CD14-positive monocyte (primary cell): ENCODE measurements at regions not wholly inside any gene's neighbourhood (a gene's known extent, or its start where the extent isn't known, plus 50 kb on each side); places are given as distances from the start of the nearest gene placed in this dataset.

Experiments
- DNase-seq, 3 donors: peaks; one replicate each; pipeline ENCODE4 v3.0.0-alpha.2; 2011 to 2022
- H2AFZ ChIP-seq: 2 replicates; pipeline ENCODE4 v1.6.0; 2012; ENCODE audit warnings: mild to moderate bottlenecking, low read depth, low read length, inconsistent platforms; ENCODE audit not compliant: insufficient read depth, poor library complexity, severe bottlenecking
- H3K27ac ChIP-seq, 2 donors: 1 replicate in 1 of 2; 2 replicates in 1 of 2; pipeline ENCODE4 v1.5.1; 2012 to 2013; ENCODE audit warnings: low read length in 2 of 2, control low read depth in 1 of 2, inconsistent platforms in 1 of 2, low read depth in 1 of 2, mild to moderate bottlenecking in 1 of 2
- H3K27me3 ChIP-seq, 2 donors: one replicate each; pipeline versions ENCODE4 v1.6.0 to v1.6.1; 2011 to 2013; ENCODE audit warnings: low read length in 2 of 2; ENCODE audit not compliant: control insufficient read depth in 2 of 2, insufficient read depth in 2 of 2
- H3K36me3 ChIP-seq, 2 donors: replicated peaks in 1 of 2; 1 replicate in 1 of 2; 2 replicates in 1 of 2; pipeline versions ENCODE4 v1.5.1 to v1.6.1; 2012 to 2013; ENCODE audit warnings: low read length in 2 of 2, control low read depth in 1 of 2, inconsistent platforms in 1 of 2, mild to moderate bottlenecking in 1 of 2; ENCODE audit not compliant: insufficient read depth in 2 of 2, control insufficient read depth in 1 of 2
- H3K4me1 ChIP-seq, 2 donors: 1 replicate in 1 of 2; 2 replicates in 1 of 2; pipeline versions ENCODE4 v1.5.1 to v1.6.1; 2012 to 2013; ENCODE audit warnings: low read length in 2 of 2, control low read depth in 1 of 2, inconsistent platforms in 1 of 2, mild to moderate bottlenecking in 1 of 2, moderate library complexity in 1 of 2; ENCODE audit not compliant: insufficient read depth in 2 of 2, control insufficient read depth in 1 of 2
- H3K4me2 ChIP-seq: replicated peaks from 2 replicates; pipeline ENCODE3; 2012; ENCODE audit warnings: low read length, moderate library complexity, mild to moderate bottlenecking; ENCODE audit not compliant: poor library complexity, severe bottlenecking; ENCODE audit errors: extremely low read depth
- H3K4me3 ChIP-seq, 3 experiments: fragments of 200-600 bp in 1 of 3; sonication (generic) in 1 of 3; replicated peaks in 1 of 3; 1 replicate in 2 of 3; 2 replicates in 1 of 3; pipeline ENCODE4 v1.5.1; 2011 to 2013; ENCODE audit warnings: low read length in 3 of 3, mild to moderate bottlenecking in 3 of 3, control low read depth in 2 of 3, low read depth in 2 of 3, inconsistent platforms in 1 of 3, moderate library complexity in 1 of 3
- H3K79me2 ChIP-seq: 2 replicates; pipeline ENCODE4 v1.6.0; 2012; ENCODE audit warnings: mild to moderate bottlenecking, control low read depth, inconsistent platforms, low read length, moderate library complexity; ENCODE audit not compliant: insufficient read depth
- H3K9ac ChIP-seq: 2 replicates; pipeline ENCODE4 v1.6.0; 2017; ENCODE audit warnings: low read length, mild to moderate bottlenecking; ENCODE audit not compliant: insufficient read depth, poor library complexity, severe bottlenecking
- H3K9me3 ChIP-seq, 2 donors: replicated peaks in 1 of 2; 1 replicate in 1 of 2; 2 replicates in 1 of 2; pipeline versions ENCODE4 v1.5.1 to v1.6.1; 2012 to 2013; ENCODE audit warnings: low read length in 2 of 2, control low read depth in 1 of 2; ENCODE audit not compliant: control insufficient read depth in 1 of 2, insufficient read depth in 1 of 2
- H4K20me1 ChIP-seq: 2 replicates; pipeline ENCODE4 v1.6.0; 2012; ENCODE audit warnings: mild to moderate bottlenecking, low read length, control low read depth, moderate library complexity; ENCODE audit not compliant: insufficient read depth
- H3K27ac Mint-ChIP-seq, 7 donors: one replicate each; pipeline ENCODE4 v1.8.0; 2020; ENCODE audit warnings: mild to moderate bottlenecking in 7 of 7, mixed read lengths in 7 of 7, moderate library complexity in 6 of 7, inconsistent platforms in 2 of 7
- H3K27me3 Mint-ChIP-seq, 3 donors: one replicate each; pipeline ENCODE4 v1.8.0; 2021 to 2022; ENCODE audit warnings: low read depth in 3 of 3, mild to moderate bottlenecking in 3 of 3, mixed read lengths in 3 of 3, moderate library complexity in 3 of 3, inconsistent platforms in 1 of 3
- H3K36me3 Mint-ChIP-seq, 2 donors: one replicate each; pipeline ENCODE4 v1.8.0; 2020; ENCODE audit warnings: mixed read lengths in 2 of 2, inconsistent platforms in 1 of 2, mild to moderate bottlenecking in 1 of 2
- H3K4me1 Mint-ChIP-seq: one replicate; pipeline ENCODE4 v1.8.0; 2020; ENCODE audit warnings: mild to moderate bottlenecking, mixed read lengths
- H3K4me3 Mint-ChIP-seq, 2 donors: one replicate each; pipeline ENCODE4 v1.8.0; 2020; ENCODE audit warnings: mild to moderate bottlenecking in 2 of 2, mixed read lengths in 2 of 2, moderate library complexity in 1 of 2
- H3K9me3 Mint-ChIP-seq, 7 donors: one replicate each; pipeline ENCODE4 v1.8.0; 2020 to 2022; ENCODE audit warnings: mixed read lengths in 7 of 7, mild to moderate bottlenecking in 6 of 7, moderate library complexity in 6 of 7, inconsistent platforms in 2 of 7
- CTCF ChIP-seq: fragments of 200-600 bp; IDR thresholded peaks from one replicate; pipeline ENCODE4 v1.8.0; 2022; ENCODE audit warnings: antibody characterized with exemption, mild to moderate bottlenecking
- WGBS: methylation state at CpG from one replicate; pipeline ENCODE4 v1.1.5; 2013; ENCODE audit warnings: missing lambda C conversion rate; ENCODE audit not compliant: insufficient coverage; 5-methylcytosine and 5-hydroxymethylcytosine counted together
- intact Hi-C, 2 donors: fragments of 100-400 bp; cut with micrococcal nuclease; formaldehyde crosslinking; loops; one replicate each; pipeline versions ENCODE4 v1.15.0 to v1.15.1; 2023

GRCh38 chr7:12882710-12883109, 195.3 kb downstream of the ARL4A start:
- Histone ChIP-seq H3K4me3 (no peak overlapping the region), H4K20me1 (no peaks in the 10 kb centered on the region), H2AFZ (no peak overlapping the region), H3K27ac (no peak overlapping the region), H3K4me1 (no peaks in the 10 kb centered on the region), H3K9ac (no peak overlapping the region), H3K79me2 (no peaks in the 10 kb centered on the region), H3K36me3 (no peaks in the 10 kb centered on the region), H3K27me3 (no peaks in the 10 kb centered on the region), H3K4me2 (no peak overlapping the region), H3K9me3 (no peaks in the 10 kb centered on the region)
- no peak for TF ChIP-seq CTCF
- Mint-ChIP-seq H3K27me3 (peaks cover 0 to 1% (median 0%) of the 10 kb centered on the region in 3 donors), H3K9me3 (peaks cover 0 to 3% (median 0%) of the 10 kb centered on the region in 7 donors), H3K4me3 (no peak overlapping the region), H3K4me1 (no peaks in the 10 kb centered on the region), H3K36me3 (no peaks in the 10 kb centered on the region), H3K27ac (no peak overlapping the region)
- intact Hi-C loops, result loop anchor here in 1 of 2 donors (10.0 kb wide), 1 partner anchor 198 kb away; the partner anchor contains the start of gene ARL4A
- no peak for DNase-seq
- 60% methylated on average over 1 of the region's 1 CpG for WGBS

GRCh38 chr7:12884033-12884432, 196.6 kb downstream of the ARL4A start:
- Mint-ChIP-seq H3K9me3 (peaks cover 0 to 5% (median 0%) of the 10 kb centered on the region in 7 donors), H3K27me3 (peaks cover 0 to 1% (median 0%) of the 10 kb centered on the region in 3 donors), H3K4me1 (no peaks in the 10 kb centered on the region), H3K4me3 (no peak overlapping the region), H3K27ac (no peak overlapping the region), H3K36me3 (no peaks in the 10 kb centered on the region)
- intact Hi-C loops, result loop anchor here in 1 of 2 donors (10.0 kb wide), 1 partner anchor 199 kb away; the partner anchor contains the start of gene ARL4A
- H3K36me3 ChIP-seq, result no peaks in the 10 kb centered on the region
- no peaks in the 10 kb centered on the region for H3K9me3 ChIP-seq
- H3K79me2 ChIP-seq, result no peaks in the 10 kb centered on the region
- WGBS, result no CpG with 5 or more reads among the region's 1 CpG
- no peak overlapping the region for H2AFZ ChIP-seq
- H3K4me3 ChIP-seq, result no peak overlapping the region
- DNase-seq, result no peak
- no peaks in the 10 kb centered on the region for H3K4me1 ChIP-seq
- H3K9ac ChIP-seq, result no peak overlapping the region
- TF ChIP-seq CTCF, result no peak
- no peak overlapping the region for H3K27ac ChIP-seq
- no peaks in the 10 kb centered on the region for H3K27me3 ChIP-seq
- no peaks in the 10 kb centered on the region for H4K20me1 ChIP-seq
- H3K4me2 ChIP-seq, result no peak overlapping the region
